ENCODE measurements at regions not wholly inside any gene's neighbourhood (a gene's known extent, or its start where the extent isn't known, plus 50 kb on each side); places are given as distances from the start of the nearest gene placed in this dataset.

DNA sequence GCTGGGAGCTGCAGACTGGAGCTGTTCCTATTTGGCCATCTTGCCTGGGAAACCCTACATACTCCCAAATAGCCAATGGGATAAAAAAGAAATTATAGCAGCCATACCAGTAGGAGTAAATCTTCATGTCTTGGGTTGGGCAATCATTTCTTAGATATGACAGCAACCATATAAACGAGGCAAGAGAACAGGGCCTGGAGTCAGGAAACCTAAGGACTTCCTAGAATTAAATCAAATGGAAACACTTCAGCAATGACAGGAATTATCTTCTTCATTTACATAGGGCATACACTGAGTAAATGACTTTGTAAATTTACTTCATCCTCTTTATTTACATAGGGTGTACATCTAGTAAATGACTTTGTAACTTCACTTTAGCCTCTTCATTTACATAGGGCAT lies 286.6 kb upstream of the POGK start:
- TF ChIP-seq, protein P1, sequence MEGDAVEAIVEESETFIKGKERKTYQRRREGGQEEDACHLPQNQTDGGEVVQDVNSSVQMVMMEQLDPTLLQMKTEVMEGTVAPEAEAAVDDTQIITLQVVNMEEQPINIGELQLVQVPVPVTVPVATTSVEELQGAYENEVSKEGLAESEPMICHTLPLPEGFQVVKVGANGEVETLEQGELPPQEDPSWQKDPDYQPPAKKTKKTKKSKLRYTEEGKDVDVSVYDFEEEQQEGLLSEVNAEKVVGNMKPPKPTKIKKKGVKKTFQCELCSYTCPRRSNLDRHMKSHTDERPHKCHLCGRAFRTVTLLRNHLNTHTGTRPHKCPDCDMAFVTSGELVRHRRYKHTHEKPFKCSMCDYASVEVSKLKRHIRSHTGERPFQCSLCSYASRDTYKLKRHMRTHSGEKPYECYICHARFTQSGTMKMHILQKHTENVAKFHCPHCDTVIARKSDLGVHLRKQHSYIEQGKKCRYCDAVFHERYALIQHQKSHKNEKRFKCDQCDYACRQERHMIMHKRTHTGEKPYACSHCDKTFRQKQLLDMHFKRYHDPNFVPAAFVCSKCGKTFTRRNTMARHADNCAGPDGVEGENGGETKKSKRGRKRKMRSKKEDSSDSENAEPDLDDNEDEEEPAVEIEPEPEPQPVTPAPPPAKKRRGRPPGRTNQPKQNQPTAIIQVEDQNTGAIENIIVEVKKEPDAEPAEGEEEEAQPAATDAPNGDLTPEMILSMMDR (IDR thresholded peaks at IDR 0.05; ENCODE audit: insufficient read depth, low read depth, low read length): no peak
- no peak for TF ChIP-seq EZH2 (IDR thresholded peaks at IDR 0.05; ENCODE audit: insufficient read depth, low read length)
